ENCODE measurements at regions not wholly inside any gene's neighbourhood (a gene's known extent, or its start where the extent isn't known, plus 50 kb on each side); places are given as distances from the start of the nearest gene placed in this dataset.

DNA sequence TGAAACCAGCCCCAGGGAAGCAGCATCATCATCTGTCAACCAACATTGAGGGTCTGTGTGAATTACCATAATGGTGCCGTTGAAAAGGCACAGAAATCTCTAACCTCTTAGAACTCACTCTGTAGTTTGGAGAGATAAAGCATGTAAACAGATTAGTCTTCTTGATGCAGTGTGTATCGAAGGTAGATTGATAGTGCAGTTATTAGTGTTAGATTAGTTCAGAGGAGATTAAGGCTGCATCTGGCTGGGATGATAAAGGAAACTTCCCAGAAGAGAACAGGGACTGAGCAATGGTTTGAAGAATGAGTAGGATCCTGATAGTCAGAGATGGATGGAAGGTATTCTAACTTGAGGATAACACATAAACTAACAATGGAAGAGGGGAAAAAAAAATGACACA is 651.5 kb downstream of the TLE1 start:
- no peak for DNase-seq (ENCODE audit: low spot score)
- Mint-ChIP-seq H3K4me3 (ENCODE audit: unreplicated experiment) (no peak overlapping the region), H3K27ac (ENCODE audit: unreplicated experiment) (no peak overlapping the region), H3K36me3 (ENCODE audit: low read depth) (no peaks in the 10 kb centered on the region), H3K27me3 (ENCODE audit: low read depth) (no peaks in the 10 kb centered on the region), H3K9me3 (ENCODE audit: low read depth) (no peaks in the 10 kb centered on the region), H3K4me1 (ENCODE audit: low read depth) (peaks cover 21% of the 10 kb centered on the region)
- TF ChIP-seq, protein P1, sequence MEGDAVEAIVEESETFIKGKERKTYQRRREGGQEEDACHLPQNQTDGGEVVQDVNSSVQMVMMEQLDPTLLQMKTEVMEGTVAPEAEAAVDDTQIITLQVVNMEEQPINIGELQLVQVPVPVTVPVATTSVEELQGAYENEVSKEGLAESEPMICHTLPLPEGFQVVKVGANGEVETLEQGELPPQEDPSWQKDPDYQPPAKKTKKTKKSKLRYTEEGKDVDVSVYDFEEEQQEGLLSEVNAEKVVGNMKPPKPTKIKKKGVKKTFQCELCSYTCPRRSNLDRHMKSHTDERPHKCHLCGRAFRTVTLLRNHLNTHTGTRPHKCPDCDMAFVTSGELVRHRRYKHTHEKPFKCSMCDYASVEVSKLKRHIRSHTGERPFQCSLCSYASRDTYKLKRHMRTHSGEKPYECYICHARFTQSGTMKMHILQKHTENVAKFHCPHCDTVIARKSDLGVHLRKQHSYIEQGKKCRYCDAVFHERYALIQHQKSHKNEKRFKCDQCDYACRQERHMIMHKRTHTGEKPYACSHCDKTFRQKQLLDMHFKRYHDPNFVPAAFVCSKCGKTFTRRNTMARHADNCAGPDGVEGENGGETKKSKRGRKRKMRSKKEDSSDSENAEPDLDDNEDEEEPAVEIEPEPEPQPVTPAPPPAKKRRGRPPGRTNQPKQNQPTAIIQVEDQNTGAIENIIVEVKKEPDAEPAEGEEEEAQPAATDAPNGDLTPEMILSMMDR (IDR thresholded peaks at IDR 0.05), result no peak

DNA sequence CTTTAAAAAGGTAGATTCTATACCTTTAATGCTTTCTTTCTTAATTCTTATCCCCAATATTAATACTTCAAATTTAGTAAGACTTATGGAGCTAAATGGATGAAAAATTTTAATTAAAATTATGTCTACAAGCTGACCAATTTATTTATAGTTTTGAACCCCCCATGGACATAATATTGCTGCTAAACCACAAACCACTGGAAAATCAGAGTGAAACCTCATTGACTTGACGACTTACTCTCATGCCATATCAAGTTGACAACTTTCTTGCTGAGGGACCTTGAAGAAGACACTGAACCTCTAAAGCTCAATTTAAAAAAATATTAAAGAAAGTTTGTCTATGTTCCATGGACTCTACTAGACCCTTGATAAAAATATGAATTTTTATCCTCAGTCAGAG is 653.7 kb downstream of the TLE1 start:
- H3K4me1 Mint-ChIP-seq (ENCODE audit: low read depth), result peaks cover 21% of the 10 kb centered on the region
- no peaks in the 10 kb centered on the region for H3K36me3 Mint-ChIP-seq (ENCODE audit: low read depth)
- no peak overlapping the region for H3K27ac Mint-ChIP-seq (ENCODE audit: unreplicated experiment)
- H3K27me3 Mint-ChIP-seq (ENCODE audit: low read depth), result no peaks in the 10 kb centered on the region
- TF ChIP-seq, protein P1 (IDR thresholded peaks at IDR 0.05), result no peak
- no peaks in the 10 kb centered on the region for H3K9me3 Mint-ChIP-seq (ENCODE audit: low read depth)
- H3K4me3 Mint-ChIP-seq (ENCODE audit: unreplicated experiment), result no peak overlapping the region
- no peak for DNase-seq (ENCODE audit: low spot score)

DNA sequence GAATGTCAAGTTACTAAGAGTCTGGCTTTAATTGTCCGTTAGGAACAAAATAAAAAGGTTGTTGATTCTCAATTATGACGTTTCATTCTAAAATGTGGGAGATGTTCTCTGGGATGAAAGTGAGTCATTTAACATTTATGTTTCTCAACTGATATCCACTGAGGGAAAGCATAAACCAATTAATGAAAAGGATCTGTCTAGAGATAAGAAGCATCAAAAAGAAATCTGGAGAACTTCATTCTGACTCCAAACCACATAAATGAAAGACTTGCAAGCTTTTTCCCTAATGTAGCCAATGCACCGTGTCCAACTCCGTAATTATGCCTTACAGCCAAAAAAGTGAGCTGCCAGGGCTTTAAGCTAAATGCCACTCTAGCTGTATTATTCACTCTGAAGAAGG is 654.2 kb downstream of the TLE1 start:
- DNase-seq (ENCODE audit: low spot score), result no peak
- H3K9me3 Mint-ChIP-seq (ENCODE audit: low read depth), result no peaks in the 10 kb centered on the region
- H3K27ac Mint-ChIP-seq (ENCODE audit: unreplicated experiment), result no peak overlapping the region
- H3K27me3 Mint-ChIP-seq (ENCODE audit: low read depth), result no peaks in the 10 kb centered on the region
- no peaks in the 10 kb centered on the region for H3K36me3 Mint-ChIP-seq (ENCODE audit: low read depth)
- peaks cover 20% of the 10 kb centered on the region for H3K4me1 Mint-ChIP-seq (ENCODE audit: low read depth)
- no peak overlapping the region for H3K4me3 Mint-ChIP-seq (ENCODE audit: unreplicated experiment)
- TF ChIP-seq, protein P1 (IDR thresholded peaks at IDR 0.05), result no peak

DNA sequence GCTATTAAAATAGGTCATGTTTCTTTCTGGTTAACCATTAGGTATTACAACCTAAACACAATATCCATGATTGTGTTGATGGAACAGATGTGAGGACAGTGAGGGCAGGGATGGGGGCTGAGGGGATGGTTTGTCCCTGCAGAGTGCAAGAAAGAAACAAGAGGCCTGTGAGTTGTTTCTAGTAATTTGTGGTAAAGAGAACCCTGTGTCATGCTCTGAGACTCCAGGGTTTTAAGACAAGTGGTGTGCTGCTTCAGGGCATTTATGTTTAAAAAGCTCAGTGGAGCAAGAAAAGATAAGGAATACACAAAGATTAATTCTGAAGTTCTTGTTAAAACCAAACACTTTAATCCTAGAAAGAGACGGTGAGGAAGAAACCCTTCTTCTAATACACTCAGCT is 656.5 kb downstream of the TLE1 start:
- Mint-ChIP-seq H3K4me3 (ENCODE audit: unreplicated experiment) (no peak overlapping the region), H3K4me1 (ENCODE audit: low read depth) (peaks cover 36% of the 10 kb centered on the region), H3K27me3 (ENCODE audit: low read depth) (no peaks in the 10 kb centered on the region), H3K9me3 (ENCODE audit: low read depth) (no peaks in the 10 kb centered on the region), H3K36me3 (ENCODE audit: low read depth) (no peaks in the 10 kb centered on the region), H3K27ac (ENCODE audit: unreplicated experiment) (no peak overlapping the region)
- TF ChIP-seq, protein P1 (IDR thresholded peaks at IDR 0.05), result no peak
- DNase-seq (ENCODE audit: low spot score), result no peak

DNA sequence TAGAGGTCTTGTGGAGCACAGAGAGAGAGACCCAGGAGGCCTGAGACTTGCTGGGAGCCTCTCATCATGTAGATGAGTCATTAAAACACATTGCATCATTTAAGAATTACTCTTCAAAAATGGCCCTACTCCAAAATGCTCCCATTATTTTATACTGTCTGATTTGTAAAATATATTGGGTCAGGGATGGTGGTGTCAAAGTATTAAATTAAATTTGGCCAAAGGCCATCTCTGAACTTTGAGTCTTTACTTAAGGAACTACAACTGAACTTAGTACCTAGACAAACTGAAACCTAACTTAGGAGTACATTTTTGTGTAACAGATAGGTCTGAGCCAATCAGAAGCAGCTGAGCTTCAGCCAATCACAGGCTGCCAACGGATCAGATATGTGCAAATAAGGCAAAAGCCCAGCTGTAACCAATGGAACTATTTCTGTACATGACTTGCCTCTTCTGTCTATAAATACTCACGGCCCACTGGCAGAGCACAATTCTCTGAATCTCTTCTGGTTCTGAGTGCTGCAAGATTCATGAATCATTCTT is 657.2 kb downstream of the TLE1 start:
- Mint-ChIP-seq H3K4me1 (ENCODE audit: low read depth) (peaks cover 36% of the 10 kb centered on the region), H3K27ac (ENCODE audit: unreplicated experiment) (peak overlapping the region; percentile 29), H3K36me3 (ENCODE audit: low read depth) (no peaks in the 10 kb centered on the region), H3K27me3 (ENCODE audit: low read depth) (no peaks in the 10 kb centered on the region), H3K9me3 (ENCODE audit: low read depth) (no peaks in the 10 kb centered on the region), H3K4me3 (ENCODE audit: unreplicated experiment) (no peak overlapping the region)
- DNase-seq (ENCODE audit: low spot score), result no peak
- TF ChIP-seq, protein P1 (IDR thresholded peaks at IDR 0.05), result no peak

Measured in chondrocyte (in vitro differentiated cells).